ENCODE measurements at regions not wholly inside any gene's neighbourhood (a gene's known extent, or its start where the extent isn't known, plus 50 kb on each side); places are given as distances from the start of the nearest gene placed in this dataset.
A peak's percentile ranks its signal among the peaks of the same experiment; 100 is the strongest.

GRCh38 chr12:125981610-125982253, 916.5 kb downstream of the AACS start:
- Histone ChIP-seq H3K9ac (ENCODE audit: insufficient read depth in 1 of 2, low read length in 2 of 2) (no peak overlapping the region), H3K27ac (ENCODE audit: low read depth in 1 of 2, low read length in 1 of 2) (no peak overlapping the region), H3K4me3 (no peak overlapping the region), H3K27me3 (ENCODE audit: control insufficient read depth in 3 of 3, insufficient read depth in 3 of 3, low read length in 2 of 3) (no peaks in the 10 kb centered on the region), H3K9me3 (ENCODE audit: control insufficient read depth in 4 of 4, insufficient read depth in 3 of 4, low read length in 3 of 4) (peaks cover 0 to 4% (median 0%) of the 10 kb centered on the region in 4 donors), H3K36me3 (ENCODE audit: control insufficient read depth in 4 of 4, insufficient read depth in 4 of 4, low read length in 4 of 4) (no peaks in the 10 kb centered on the region), H3K4me1 (ENCODE audit: control insufficient read depth in 5 of 5, insufficient read depth in 5 of 5, low read length in 5 of 5) (peaks cover 0 to 11% (median 0%) of the 10 kb centered on the region in 5 donors)
- TF ChIP-seq CTCF (IDR thresholded peaks at IDR 0.05; ENCODE audit: control extremely low read depth, extremely low read depth) = no peak
- 47 to 59% methylated on average over 7 of the region's 7 CpGs for WGBS, 2 donors
- no peak for ATAC-seq (ENCODE audit: insufficient read depth, low FRiP score)
- no peak for DNase-seq

GRCh38 chr12:125983094-125983783, 918.0 kb downstream of the AACS start:
- Histone ChIP-seq H3K4me1 (ENCODE audit: control insufficient read depth in 5 of 5, insufficient read depth in 5 of 5, low read length in 5 of 5) (peaks cover 0 to 11% (median 0%) of the 10 kb centered on the region in 5 donors), H3K4me3 (no peak overlapping the region), H3K9ac (ENCODE audit: insufficient read depth in 1 of 2, low read length in 2 of 2) (peak overlapping the region; percentile 47 to 49), H3K27ac (ENCODE audit: low read depth in 1 of 2, low read length in 1 of 2) (no peak overlapping the region), H3K36me3 (ENCODE audit: control insufficient read depth in 4 of 4, insufficient read depth in 4 of 4, low read length in 4 of 4) (no peaks in the 10 kb centered on the region), H3K27me3 (ENCODE audit: control insufficient read depth in 3 of 3, insufficient read depth in 3 of 3, low read length in 2 of 3) (no peaks in the 10 kb centered on the region), H3K9me3 (ENCODE audit: control insufficient read depth in 4 of 4, insufficient read depth in 3 of 4, low read length in 3 of 4) (peaks cover 0 to 4% (median 0%) of the 10 kb centered on the region in 4 donors)
- no peak for TF ChIP-seq CTCF (IDR thresholded peaks at IDR 0.05; ENCODE audit: control extremely low read depth, extremely low read depth)
- 2 to 5% methylated on average over 23 to 24 of the region's 24 CpGs for WGBS, 2 donors
- ATAC-seq (ENCODE audit: insufficient read depth, low FRiP score) (peak; percentile 61), DNase-seq (peak; percentile 91 to 92 (median 91))

- no peak for TF ChIP-seq CTCF (IDR thresholded peaks at IDR 0.05; ENCODE audit: control extremely low read depth, extremely low read depth)
- no peak for ATAC-seq (ENCODE audit: insufficient read depth, low FRiP score)
- peaks cover 0 to 4% (median 0%) of the 10 kb centered on the region in 4 donors for H3K9me3 ChIP-seq (ENCODE audit: control insufficient read depth in 4 of 4, insufficient read depth in 3 of 4, low read length in 3 of 4)
- no peak overlapping the region for H3K4me3 ChIP-seq
- peak overlapping the region; percentile 34 to 49 for H3K9ac ChIP-seq (ENCODE audit: insufficient read depth in 1 of 2, low read length in 2 of 2)
- peak; percentile 29 to 55 (median 44) for DNase-seq
- WGBS, 2 donors = 0 to 3% methylated on average over 14 of the region's 14 CpGs
- peaks cover 0 to 11% (median 0%) of the 10 kb centered on the region in 5 donors for H3K4me1 ChIP-seq (ENCODE audit: control insufficient read depth in 5 of 5, insufficient read depth in 5 of 5, low read length in 5 of 5)
- H3K27me3 ChIP-seq (ENCODE audit: control insufficient read depth in 3 of 3, insufficient read depth in 3 of 3, low read length in 2 of 3) = no peaks in the 10 kb centered on the region
- H3K36me3 ChIP-seq (ENCODE audit: control insufficient read depth in 4 of 4, insufficient read depth in 4 of 4, low read length in 4 of 4) = no peaks in the 10 kb centered on the region
- no peak overlapping the region for H3K27ac ChIP-seq (ENCODE audit: low read depth in 1 of 2, low read length in 1 of 2)
These were observed 918.7 kb downstream of the AACS start for GRCh38 chr12:125983784-125984500.
